BE2C (cell line): ENCODE measurements at regions not wholly inside any gene's neighbourhood (a gene's known extent, or its start where the extent isn't known, plus 50 kb on each side); places are given as distances from the start of the nearest gene placed in this dataset.

Experiments
- DNase-seq: peaks from one replicate; pipeline ENCODE4 v3.0.0-alpha.2; 2020
- H3K27me3 ChIP-seq: fragments of 250-450 bp; sonication (Bioruptor Pico); 2 replicates; pipeline ENCODE4 v1.5.1; 2020; ENCODE audit warnings: mild to moderate bottlenecking
- H3K36me3 ChIP-seq: fragments of 250-450 bp; sonication (Bioruptor Pico); 2 replicates; pipeline ENCODE4 v1.5.1; 2020; ENCODE audit warnings: mild to moderate bottlenecking
- H3K4me1 ChIP-seq: fragments of 250-450 bp; sonication (Bioruptor Pico); 2 replicates; pipeline ENCODE4 v1.5.1; 2020
- H3K4me3 ChIP-seq: 2 replicates; pipeline ENCODE4 v1.5.1; 2011; ENCODE audit warnings: low read depth, low read length
- H3K9me3 ChIP-seq: fragments of 250-450 bp; sonication (Bioruptor Pico); 2 replicates; pipeline ENCODE4 v1.5.1; 2020
- TF ChIP-seq, protein P1 (sequence below): IDR thresholded peaks from 2 replicates; pipeline ENCODE4 v1.5.1; 2012; ENCODE audit warnings: mild to moderate bottlenecking, low read depth, low read length

DNA sequence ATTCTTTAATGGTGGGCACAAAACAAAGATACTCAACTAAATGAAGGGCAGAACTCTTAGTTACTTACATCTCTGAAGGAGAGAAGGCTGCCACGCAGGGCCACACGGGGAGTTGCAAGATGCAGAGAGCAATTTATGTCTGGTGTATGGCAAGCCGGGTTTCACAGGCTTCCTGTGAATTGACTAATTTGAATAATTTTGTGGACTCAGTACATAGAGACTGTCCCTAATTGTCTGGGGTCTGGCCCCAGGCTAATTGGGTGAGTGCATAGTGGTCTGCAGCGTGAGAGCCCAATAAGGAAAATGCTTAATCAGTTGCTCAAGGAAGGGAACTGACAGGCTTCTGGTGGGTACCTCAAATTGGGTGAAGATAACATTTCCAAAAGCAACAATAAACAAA lies 205.7 kb downstream of the OTOR start:
- Histone ChIP-seq H3K4me1 (no peaks in the 10 kb centered on the region), H3K36me3 (no peaks in the 10 kb centered on the region), H3K27me3 (no peaks in the 10 kb centered on the region; the same call in 1 of the 2 replicates), H3K4me3 (no peak overlapping the region), H3K9me3 (no peaks in the 10 kb centered on the region)
- TF ChIP-seq, protein P1, sequence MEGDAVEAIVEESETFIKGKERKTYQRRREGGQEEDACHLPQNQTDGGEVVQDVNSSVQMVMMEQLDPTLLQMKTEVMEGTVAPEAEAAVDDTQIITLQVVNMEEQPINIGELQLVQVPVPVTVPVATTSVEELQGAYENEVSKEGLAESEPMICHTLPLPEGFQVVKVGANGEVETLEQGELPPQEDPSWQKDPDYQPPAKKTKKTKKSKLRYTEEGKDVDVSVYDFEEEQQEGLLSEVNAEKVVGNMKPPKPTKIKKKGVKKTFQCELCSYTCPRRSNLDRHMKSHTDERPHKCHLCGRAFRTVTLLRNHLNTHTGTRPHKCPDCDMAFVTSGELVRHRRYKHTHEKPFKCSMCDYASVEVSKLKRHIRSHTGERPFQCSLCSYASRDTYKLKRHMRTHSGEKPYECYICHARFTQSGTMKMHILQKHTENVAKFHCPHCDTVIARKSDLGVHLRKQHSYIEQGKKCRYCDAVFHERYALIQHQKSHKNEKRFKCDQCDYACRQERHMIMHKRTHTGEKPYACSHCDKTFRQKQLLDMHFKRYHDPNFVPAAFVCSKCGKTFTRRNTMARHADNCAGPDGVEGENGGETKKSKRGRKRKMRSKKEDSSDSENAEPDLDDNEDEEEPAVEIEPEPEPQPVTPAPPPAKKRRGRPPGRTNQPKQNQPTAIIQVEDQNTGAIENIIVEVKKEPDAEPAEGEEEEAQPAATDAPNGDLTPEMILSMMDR, result no peak
- no peak for DNase-seq

DNA sequence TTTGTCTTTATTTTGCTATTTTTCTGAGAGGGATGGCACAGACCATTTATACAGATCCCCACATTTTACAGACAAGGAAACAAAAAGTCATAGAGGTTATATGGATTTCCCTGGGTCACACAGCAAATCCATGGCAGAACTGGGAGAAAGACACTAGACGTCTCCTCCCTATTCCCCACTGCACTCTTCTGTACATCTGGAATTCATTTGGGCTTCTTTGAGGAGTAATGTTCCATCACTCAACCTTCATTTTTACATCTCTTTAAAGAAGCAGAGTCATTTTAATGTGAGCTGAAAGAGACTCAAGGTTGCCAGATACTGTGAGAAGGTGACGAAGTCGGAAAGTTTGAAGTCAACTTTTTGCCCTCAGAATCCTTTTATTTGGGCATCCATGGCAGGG lies 207.3 kb downstream of the OTOR start:
- Histone ChIP-seq H3K36me3 (no peaks in the 10 kb centered on the region), H3K4me3 (no peak overlapping the region), H3K4me1 (no peaks in the 10 kb centered on the region), H3K27me3 (no peaks in the 10 kb centered on the region; the same call in 1 of the 2 replicates), H3K9me3 (no peaks in the 10 kb centered on the region)
- TF ChIP-seq, protein P1, result no peak
- no peak for DNase-seq

DNA sequence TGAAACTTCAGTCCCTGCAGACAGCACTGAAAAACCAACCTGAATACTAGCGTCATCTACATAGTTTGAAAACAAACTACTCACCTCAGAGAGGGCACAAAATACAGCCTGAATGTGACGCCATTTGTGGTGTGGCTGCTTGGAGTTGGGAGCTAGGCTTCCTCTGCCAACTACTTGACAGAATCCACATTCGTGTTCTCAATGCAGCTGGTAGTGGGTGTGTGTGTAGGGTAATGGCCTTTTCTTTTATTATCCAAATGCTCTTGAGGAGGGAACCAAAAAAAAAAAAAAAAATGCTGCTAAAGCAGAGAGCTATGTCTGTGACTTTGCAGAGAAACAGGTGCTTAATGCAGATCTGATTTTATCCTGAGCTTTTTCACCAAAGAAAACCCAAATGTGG lies 207.8 kb downstream of the OTOR start:
- no peak for DNase-seq
- no peaks in the 10 kb centered on the region for H3K36me3 ChIP-seq
- H3K27me3 ChIP-seq, result no peaks in the 10 kb centered on the region; the same call in 1 of the 2 replicates
- TF ChIP-seq, protein P1, result no peak
- H3K9me3 ChIP-seq, result no peaks in the 10 kb centered on the region
- H3K4me3 ChIP-seq, result no peak overlapping the region
- no peaks in the 10 kb centered on the region for H3K4me1 ChIP-seq

DNA sequence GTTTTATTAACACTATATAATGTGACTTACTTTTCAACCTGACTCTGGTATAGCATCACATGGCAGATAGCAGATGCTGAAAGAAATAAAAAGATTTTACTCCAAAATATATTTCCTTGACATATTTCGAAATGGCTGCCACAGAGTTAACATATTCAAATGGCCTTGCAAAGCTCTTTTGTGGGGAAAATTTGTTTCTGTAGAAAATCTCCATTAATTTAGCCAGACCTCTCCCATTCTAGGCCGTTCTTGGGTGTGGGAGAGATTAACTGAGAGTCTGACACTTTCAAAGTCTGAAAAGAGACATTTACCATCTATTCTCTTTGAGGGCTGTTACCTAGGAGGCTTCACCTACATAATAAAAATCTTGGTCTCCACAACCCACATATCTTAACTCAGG lies 217.2 kb downstream of the OTOR start:
- no peaks in the 10 kb centered on the region for H3K9me3 ChIP-seq

DNA sequence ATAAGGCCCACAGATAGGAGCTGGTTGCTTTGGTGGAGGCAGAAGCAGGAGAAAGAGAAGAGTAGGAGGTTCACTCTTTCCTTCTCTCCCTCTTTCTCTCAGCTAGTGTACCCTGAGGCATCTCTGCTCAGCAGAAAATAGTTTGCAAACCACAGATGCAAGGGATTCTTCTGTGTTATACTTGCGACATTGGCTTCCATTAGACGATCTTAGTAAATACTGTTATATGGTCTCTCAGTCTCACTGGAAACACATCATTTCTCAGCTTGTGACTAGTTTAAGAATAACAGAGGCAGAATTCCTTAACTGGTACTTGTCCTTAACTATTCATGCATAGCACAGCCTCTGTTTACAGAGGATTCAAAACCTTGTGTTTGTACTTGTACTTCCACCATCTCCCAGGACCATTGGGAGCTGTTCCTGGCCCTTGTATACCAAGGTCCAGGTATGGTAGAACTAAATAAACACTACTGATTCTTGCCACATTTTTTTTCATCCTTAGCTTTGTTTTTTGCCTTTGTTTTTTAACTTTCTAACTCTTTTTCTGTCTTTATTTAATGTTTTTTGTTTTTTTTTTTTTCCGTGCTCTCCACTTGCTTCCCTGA lies 218.2 kb downstream of the OTOR start:
- Histone ChIP-seq H3K4me3 (no peak overlapping the region), H3K36me3 (no peaks in the 10 kb centered on the region), H3K4me1 (no peaks in the 10 kb centered on the region), H3K27me3 (0 out of 2 replicates have a peak, but pooled peaks cover 3% of the 10 kb centered on the region), H3K9me3 (no peaks in the 10 kb centered on the region)
- TF ChIP-seq, protein P1, result no peak
- DNase-seq, result no peak

More for the DNA sequence above, 217.2 kb downstream of the OTOR start:
- Histone ChIP-seq H3K4me3 (no peak overlapping the region), H3K27me3 (0 out of 2 replicates have a peak, but pooled peaks cover 3% of the 10 kb centered on the region), H3K4me1 (no peaks in the 10 kb centered on the region), H3K36me3 (no peaks in the 10 kb centered on the region)
- DNase-seq, result no peak
- TF ChIP-seq, protein P1, result no peak

DNA sequence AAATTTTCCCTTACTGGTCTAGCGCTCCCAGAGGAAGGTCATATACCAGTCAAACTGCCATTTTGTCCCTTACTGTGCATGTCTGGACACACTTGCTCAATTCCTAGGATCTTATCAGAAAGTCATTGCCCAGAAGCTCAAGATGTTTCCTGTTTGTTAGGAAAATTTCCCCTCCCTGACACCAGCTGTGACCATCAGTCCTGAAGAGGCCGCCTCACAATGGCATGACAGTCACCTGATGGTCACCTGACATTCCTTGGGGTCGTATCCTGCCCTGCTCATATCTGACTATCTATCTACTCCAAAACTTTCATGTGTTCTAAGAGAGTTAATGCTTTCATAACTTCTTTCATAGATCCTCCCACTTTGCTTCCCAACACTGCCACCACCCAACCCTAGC lies 219.9 kb downstream of the OTOR start:
- Histone ChIP-seq H3K4me1 (no peaks in the 10 kb centered on the region), H3K36me3 (no peaks in the 10 kb centered on the region), H3K9me3 (no peaks in the 10 kb centered on the region), H3K27me3 (0 out of 2 replicates have a peak, but pooled peaks cover 3% of the 10 kb centered on the region), H3K4me3 (no peak overlapping the region)
- TF ChIP-seq, protein P1, result no peak
- DNase-seq, result no peak
